Tibial artery (tissue), 4 donors: ENCODE measurements at regions not wholly inside any gene's neighbourhood (a gene's known extent, or its start where the extent isn't known, plus 50 kb on each side); places are given as distances from the start of the nearest gene placed in this dataset.

Experiments used
- DNase-seq, 2 donors: peaks; one replicate each; pipeline ENCODE4 v3.0.0-alpha.2; 2019
- H3K27ac ChIP-seq, 2 donors: fragments of 200-600 bp; sonication (generic) in 1 of 2; 1 replicate in 1 of 2; 2 replicates in 1 of 2; pipeline ENCODE4 v1.5.1; 2018 to 2019; ENCODE audit warnings: mild to moderate bottlenecking in 1 of 2
- H3K27me3 ChIP-seq, 2 donors: fragments of 200-600 bp; sonication (generic) in 1 of 2; one replicate each; pipeline versions ENCODE4 v1.5.1 to v1.6.0; 2016 to 2019
- H3K36me3 ChIP-seq, 3 donors: fragments of 200-600 bp; sonication (generic) in 2 of 3; one replicate each; pipeline ENCODE4 v1.5.1; 2016 to 2019; ENCODE audit warnings: mild to moderate bottlenecking in 2 of 3
- H3K4me1 ChIP-seq, 4 donors: fragments of 200-600 bp; sonication (generic) in 2 of 4; 1 replicate in 3 of 4; 2 replicates in 1 of 4; pipeline ENCODE4 v1.5.1; 2016 to 2019
- H3K4me3 ChIP-seq, 2 donors: fragments of 200-600 bp; sonication (generic) in 1 of 2; 1 replicate in 1 of 2; 2 replicates in 1 of 2; pipeline ENCODE4 v1.5.1; 2018 to 2019; ENCODE audit warnings: mild to moderate bottlenecking in 2 of 2
- H3K9me3 ChIP-seq, 3 donors: fragments of 200-600 bp; sonication (generic) in 1 of 3; one replicate each; pipeline ENCODE4 v1.5.1; 2016 to 2019
- CTCF ChIP-seq, 2 experiments: fragments of 200-600 bp in 1 of 2; fragments of 450-650 bp in 1 of 2; IDR thresholded peaks; one replicate each; pipeline ENCODE4 v1.5.1; 2017 to 2019; ENCODE audit warnings: antibody characterized with exemption in 2 of 2, mild to moderate bottlenecking in 1 of 2, moderate library complexity in 1 of 2
- intact Hi-C: fragments of 100-400 bp; cut with DNase I; formaldehyde crosslinking; loops from one replicate; pipeline ENCODE4 v1.15.0; 2023; ENCODE audit warnings: low total_unique reads

- intact Hi-C loops: no loop called here
- no peaks in the 10 kb centered on the region for H3K4me1 ChIP-seq
- H3K9me3 ChIP-seq: no peaks in the 10 kb centered on the region
- no peaks in the 10 kb centered on the region for H3K27me3 ChIP-seq
- no peak overlapping the region for H3K27ac ChIP-seq
- DNase-seq: no peak
- TF ChIP-seq CTCF (IDR thresholded peaks at IDR 0.05): no peak
- no peaks in the 10 kb centered on the region for H3K36me3 ChIP-seq
- H3K4me3 ChIP-seq: no peak overlapping the region
These were observed 187.4 kb upstream of the SLC8A1 start for GRCh38 chr2:40639320-40639719.

DNA sequence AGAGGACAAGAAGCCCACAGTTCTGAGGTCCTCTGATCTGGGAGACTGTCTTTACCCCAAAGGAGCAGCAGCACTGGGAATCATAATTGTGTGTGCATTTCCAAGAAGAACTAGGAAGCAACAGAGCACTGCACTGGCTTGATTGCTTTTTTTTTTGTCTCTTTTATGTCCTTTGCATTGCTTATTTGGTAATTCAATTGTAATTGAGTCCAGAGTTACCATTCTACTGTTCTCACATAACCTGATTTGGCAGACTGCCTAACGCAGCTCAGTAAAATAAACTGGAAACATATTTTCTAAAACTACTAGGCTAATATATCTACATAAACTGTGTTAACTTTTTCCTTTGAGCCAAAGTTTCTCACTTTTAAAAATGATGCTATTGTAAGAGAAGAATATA, 190.3 kb upstream of the SLC8A1 start:
- TF ChIP-seq CTCF (IDR thresholded peaks at IDR 0.05): no peak
- H3K9me3 ChIP-seq: no peaks in the 10 kb centered on the region
- no peaks in the 10 kb centered on the region for H3K36me3 ChIP-seq
- H3K27me3 ChIP-seq: no peaks in the 10 kb centered on the region
- no peak for DNase-seq
- no peaks in the 10 kb centered on the region for H3K4me1 ChIP-seq
- intact Hi-C loops: no loop called here
- no peak overlapping the region for H3K27ac ChIP-seq
- no peak overlapping the region for H3K4me3 ChIP-seq

DNA sequence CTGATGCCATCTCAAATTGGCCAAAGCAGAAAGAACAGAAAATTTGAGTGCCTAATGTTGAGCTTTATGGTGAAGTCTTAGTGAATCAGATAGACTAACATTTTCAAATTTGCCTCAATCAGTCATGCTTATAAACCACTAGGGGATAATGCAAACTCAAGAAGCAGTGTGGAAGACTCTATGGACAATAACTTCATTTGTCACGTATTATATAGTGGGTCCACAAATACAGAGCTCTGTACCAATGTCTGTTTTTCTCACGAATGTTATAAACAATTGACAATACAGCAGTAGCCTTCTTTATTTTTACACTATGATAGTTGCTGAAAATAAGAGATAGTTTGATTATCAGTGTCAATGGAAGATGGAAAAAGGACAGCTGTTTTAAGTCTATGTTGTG, 190.8 kb upstream of the SLC8A1 start:
- H3K4me3 ChIP-seq: no peak overlapping the region
- DNase-seq: no peak
- H3K4me1 ChIP-seq: no peaks in the 10 kb centered on the region
- H3K27me3 ChIP-seq: no peaks in the 10 kb centered on the region
- no peak overlapping the region for H3K27ac ChIP-seq
- no peak for TF ChIP-seq CTCF (IDR thresholded peaks at IDR 0.05)
- H3K9me3 ChIP-seq: no peaks in the 10 kb centered on the region
- no peaks in the 10 kb centered on the region for H3K36me3 ChIP-seq
- intact Hi-C loops: no loop called here

DNA sequence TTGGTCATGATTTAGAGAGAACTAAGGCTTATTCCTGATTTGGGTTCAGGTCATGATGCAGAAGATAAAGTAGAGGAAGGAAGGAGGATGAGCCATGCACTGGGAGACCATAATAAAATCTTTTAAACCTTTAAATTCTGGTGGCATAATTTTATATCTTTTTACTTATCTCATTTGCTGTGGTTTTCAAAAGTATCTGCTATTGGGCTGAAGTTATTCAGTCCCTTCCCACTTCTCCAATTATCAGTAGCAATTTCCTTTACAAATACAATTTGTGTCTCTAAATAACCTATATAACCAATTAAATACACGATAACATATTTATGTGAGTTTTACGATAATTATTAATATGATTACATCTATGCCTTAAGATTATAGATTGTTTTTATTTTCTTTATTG, 194.8 kb upstream of the SLC8A1 start:
- no peaks in the 10 kb centered on the region for H3K4me1 ChIP-seq
- no peaks in the 10 kb centered on the region for H3K9me3 ChIP-seq
- no peak overlapping the region for H3K27ac ChIP-seq
- H3K27me3 ChIP-seq: no peaks in the 10 kb centered on the region
- intact Hi-C loops: no loop called here
- H3K4me3 ChIP-seq: no peak overlapping the region
- no peak for DNase-seq
- no peak for TF ChIP-seq CTCF (IDR thresholded peaks at IDR 0.05)
- H3K36me3 ChIP-seq: no peaks in the 10 kb centered on the region

DNA sequence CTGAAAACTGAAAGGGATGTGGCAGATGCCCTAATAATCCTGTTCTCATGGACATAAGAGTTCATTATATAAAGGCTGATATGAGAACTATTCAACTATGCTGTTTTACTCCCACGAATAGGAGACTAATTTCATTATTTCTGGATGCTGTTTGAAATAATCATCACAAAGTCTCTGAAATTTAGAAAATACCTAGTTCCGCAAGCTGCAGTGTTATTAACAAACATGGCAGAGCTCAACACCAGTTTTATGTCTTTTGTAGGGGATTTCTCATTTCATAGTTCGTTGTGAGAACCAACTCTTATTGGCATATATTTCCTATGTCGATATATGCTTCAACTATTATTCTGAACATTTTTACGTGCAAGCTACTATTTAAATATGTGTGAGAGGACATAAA, 200.3 kb upstream of the SLC8A1 start:
- TF ChIP-seq CTCF (IDR thresholded peaks at IDR 0.05): no peak
- H3K27me3 ChIP-seq: no peaks in the 10 kb centered on the region
- no peaks in the 10 kb centered on the region for H3K36me3 ChIP-seq
- no peak for DNase-seq
- H3K9me3 ChIP-seq: no peaks in the 10 kb centered on the region
- no peak overlapping the region for H3K4me3 ChIP-seq
- intact Hi-C loops: no loop called here
- H3K4me1 ChIP-seq: no peaks in the 10 kb centered on the region
- no peak overlapping the region for H3K27ac ChIP-seq

GRCh38 chr2:40653829-40654228, 201.9 kb upstream of the SLC8A1 start:
- TF ChIP-seq CTCF (IDR thresholded peaks at IDR 0.05): no peak
- H3K36me3 ChIP-seq: no peaks in the 10 kb centered on the region
- no peak overlapping the region for H3K27ac ChIP-seq
- H3K27me3 ChIP-seq: no peaks in the 10 kb centered on the region
- DNase-seq: no peak
- H3K4me3 ChIP-seq: no peak overlapping the region
- H3K4me1 ChIP-seq: no peaks in the 10 kb centered on the region
- no peaks in the 10 kb centered on the region for H3K9me3 ChIP-seq
- intact Hi-C loops: no loop called here
